ENCODE measurements at regions not wholly inside any gene's neighbourhood (a gene's known extent, or its start where the extent isn't known, plus 50 kb on each side); places are given as distances from the start of the nearest gene placed in this dataset.

DNA sequence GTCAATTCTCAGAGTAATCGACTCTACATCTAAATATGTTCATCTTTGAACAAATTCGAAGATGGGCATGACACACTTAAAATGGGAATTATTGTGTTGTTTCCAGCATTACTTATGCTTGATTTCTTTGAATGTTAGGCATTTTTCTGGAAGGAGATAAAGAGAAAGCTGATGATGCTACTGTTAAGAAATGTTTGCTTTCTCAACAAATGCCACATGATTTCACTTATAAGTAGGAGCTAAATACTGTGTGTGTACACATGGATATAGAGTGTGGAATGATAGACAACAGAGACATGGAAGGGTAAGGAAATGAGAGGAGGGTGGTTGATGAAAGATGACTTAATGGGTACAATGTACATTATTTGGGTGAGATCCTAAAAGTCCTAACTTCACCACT is 400.9 kb downstream of the TBL1XR1 start:
- in situ Hi-C loops (cut with HindIII; ENCODE audit: low pct_unique_long_range_greater_than_20kb, low sequenced_read_pairs), result no loop called here
- no peak for TF ChIP-seq JUND (IDR thresholded peaks at IDR 0.05; ENCODE audit: low read depth)
- no peak for DNase-seq (ENCODE audit: low read depth in 1 of 2, low spot score in 1 of 2)

DNA sequence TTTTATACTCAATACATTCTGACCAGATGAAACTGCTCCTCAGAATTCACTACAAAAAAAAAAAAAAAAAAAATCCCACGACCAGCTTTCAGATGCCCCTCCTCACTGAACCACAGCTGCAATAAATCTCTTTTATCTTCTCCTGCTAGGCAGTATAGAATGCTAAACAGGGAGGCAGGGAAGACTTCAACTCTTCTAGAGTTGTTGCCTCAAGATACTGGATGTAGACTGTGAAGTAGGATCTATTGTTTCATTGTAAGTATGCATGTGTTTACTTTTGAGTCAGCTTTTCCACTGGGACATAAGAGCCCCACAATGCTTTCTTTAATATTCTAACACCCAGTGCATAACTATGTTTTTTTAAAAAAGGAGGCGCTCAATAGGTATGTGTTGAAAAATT is 401.4 kb downstream of the TBL1XR1 start:
- no peak for TF ChIP-seq JUND (IDR thresholded peaks at IDR 0.05; ENCODE audit: low read depth)
- no peak for DNase-seq (ENCODE audit: low read depth in 1 of 2, low spot score in 1 of 2)
- in situ Hi-C loops (cut with HindIII; ENCODE audit: low pct_unique_long_range_greater_than_20kb, low sequenced_read_pairs), result no loop called here

DNA sequence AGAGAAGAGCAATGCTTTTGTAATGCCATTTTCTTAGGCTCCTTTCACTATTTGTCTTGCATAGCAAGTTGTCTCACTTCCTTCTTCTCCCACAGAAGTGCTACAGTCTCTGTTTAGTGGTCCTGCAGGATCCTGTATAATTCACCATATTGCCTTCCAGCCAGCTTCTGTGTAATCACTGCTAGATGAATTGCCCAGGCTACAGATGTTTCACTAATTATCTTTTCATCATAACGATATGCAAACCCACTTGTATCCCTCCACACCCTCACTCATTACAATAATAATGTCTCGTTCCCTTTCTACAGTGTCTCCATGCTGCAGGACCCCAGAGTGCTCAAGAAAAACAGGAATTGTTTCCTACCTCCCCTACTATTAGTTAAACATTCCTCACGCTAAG is 402.9 kb downstream of the TBL1XR1 start:
- in situ Hi-C loops (cut with HindIII; ENCODE audit: low pct_unique_long_range_greater_than_20kb, low sequenced_read_pairs), result no loop called here
- TF ChIP-seq JUND (IDR thresholded peaks at IDR 0.05; ENCODE audit: low read depth), result no peak
- DNase-seq (ENCODE audit: low read depth in 1 of 2, low spot score in 1 of 2), result no peak

DNA sequence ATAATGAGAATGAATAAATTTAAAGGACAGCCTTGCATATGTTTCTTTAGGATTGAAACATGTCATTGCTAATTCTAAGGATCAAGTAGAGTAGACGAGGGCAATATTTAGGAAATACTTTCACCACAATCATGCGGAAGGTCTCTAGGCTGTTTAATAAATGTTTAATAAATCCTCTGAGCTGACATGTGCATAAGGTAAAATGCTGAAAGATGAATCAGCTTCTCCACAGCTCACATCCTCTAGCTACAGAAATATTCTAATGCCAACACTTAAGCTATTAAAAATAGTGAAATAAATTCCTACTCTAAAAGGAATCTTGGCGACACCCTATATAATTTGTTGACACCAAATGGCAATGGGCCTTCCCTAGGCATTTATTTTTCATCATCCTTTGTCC is 407.3 kb downstream of the TBL1XR1 start:
- TF ChIP-seq JUND (IDR thresholded peaks at IDR 0.05; ENCODE audit: low read depth), result no peak
- no peak for DNase-seq (ENCODE audit: low read depth in 1 of 2, low spot score in 1 of 2)
- in situ Hi-C loops (cut with HindIII; ENCODE audit: low pct_unique_long_range_greater_than_20kb, low sequenced_read_pairs), result no loop called here

DNA sequence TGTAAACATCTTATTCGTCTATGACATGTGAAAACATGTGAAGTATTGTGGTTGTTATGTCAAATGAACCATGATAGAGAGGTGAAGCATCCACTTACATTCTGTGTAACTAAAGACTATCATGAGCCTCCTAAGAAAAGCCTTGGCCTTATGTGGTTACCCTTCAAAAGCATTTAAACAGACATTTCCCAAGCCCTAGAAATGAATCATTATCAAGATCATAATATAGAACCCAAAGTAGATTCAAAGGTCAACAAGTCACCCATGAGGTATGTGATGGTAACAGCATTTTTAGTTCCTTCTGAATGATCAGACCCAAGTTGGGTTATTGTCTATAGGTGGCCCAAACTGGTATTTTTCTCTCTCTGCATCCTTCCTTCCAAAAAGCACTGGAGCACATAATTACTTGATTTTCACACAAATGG is 408.0 kb downstream of the TBL1XR1 start:
- in situ Hi-C loops (cut with HindIII; ENCODE audit: low pct_unique_long_range_greater_than_20kb, low sequenced_read_pairs), result no loop called here
- no peak for DNase-seq (ENCODE audit: low read depth in 1 of 2, low spot score in 1 of 2)
- no peak for TF ChIP-seq JUND (IDR thresholded peaks at IDR 0.05; ENCODE audit: low read depth)

DNA sequence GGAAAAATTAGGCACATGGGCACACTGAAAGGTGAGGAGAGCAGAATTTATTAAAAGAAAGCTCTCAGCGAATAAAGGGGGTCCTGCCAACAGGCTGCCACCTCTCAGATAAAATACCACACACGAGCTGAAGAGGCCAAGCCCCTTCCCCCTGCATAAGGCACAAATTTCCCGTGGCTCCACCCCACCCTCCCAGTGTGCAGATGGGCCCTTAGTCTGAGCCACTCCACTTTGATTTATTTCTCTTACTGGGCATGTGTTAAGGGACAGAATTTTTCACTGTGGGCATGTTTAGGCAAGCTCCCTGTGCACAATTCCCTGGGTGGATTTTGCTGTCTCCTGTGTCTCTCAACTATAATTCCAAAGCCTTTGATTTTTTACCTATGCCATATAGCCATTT is 409.8 kb downstream of the TBL1XR1 start:
- no peak for DNase-seq (ENCODE audit: low read depth in 1 of 2, low spot score in 1 of 2)
- in situ Hi-C loops (cut with HindIII; ENCODE audit: low pct_unique_long_range_greater_than_20kb, low sequenced_read_pairs), result no loop called here
- TF ChIP-seq JUND (IDR thresholded peaks at IDR 0.05; ENCODE audit: low read depth), result no peak

DNA sequence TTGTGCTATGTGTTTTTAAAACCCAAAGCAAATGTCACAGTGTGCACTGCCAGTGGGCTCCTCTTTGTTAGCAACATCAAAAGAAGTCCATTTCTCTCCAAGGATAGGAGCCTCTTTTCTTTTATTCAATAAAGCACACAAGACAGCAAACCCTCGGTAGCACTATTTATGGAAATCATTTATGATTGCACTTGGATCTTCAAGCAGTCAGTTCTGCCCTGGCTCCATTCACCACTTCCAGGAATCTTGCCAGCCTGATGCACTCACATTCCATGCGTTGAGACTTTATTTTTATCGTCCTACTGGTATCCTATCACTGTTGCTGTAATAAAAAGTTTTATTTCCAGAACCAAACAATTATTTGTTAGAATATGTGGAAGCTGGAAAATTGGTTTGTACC is 412.1 kb downstream of the TBL1XR1 start:
- in situ Hi-C loops (cut with HindIII; ENCODE audit: low pct_unique_long_range_greater_than_20kb, low sequenced_read_pairs), result no loop called here
- TF ChIP-seq JUND (IDR thresholded peaks at IDR 0.05; ENCODE audit: low read depth), result no peak

DNA sequence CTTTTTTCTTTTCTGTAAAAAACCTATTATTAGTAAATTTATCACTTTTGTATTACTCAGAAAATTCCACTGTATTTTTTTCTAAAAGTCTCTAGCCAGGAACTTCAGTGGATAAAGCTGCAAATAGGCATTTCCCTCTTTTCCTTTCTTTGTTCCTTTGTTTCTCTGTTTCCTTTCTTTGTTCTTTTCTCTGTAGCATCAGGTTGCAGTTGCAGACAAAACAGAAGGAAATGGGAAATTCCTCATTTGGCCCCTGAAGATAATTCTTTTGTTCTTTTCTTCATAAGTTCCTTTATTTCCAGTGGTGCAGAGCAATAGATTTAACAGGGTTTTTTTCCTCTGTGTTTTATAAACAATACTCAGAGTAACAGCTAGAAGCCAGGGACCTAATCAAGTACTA is 416.5 kb downstream of the TBL1XR1 start:
- TF ChIP-seq JUND (IDR thresholded peaks at IDR 0.05; ENCODE audit: low read depth), result no peak
- in situ Hi-C loops (cut with HindIII; ENCODE audit: low pct_unique_long_range_greater_than_20kb, low sequenced_read_pairs), result no loop called here
- no peak for DNase-seq (ENCODE audit: low read depth in 1 of 2, low spot score in 1 of 2)

More for the DNA sequence above, 412.1 kb downstream of the TBL1XR1 start:
- DNase-seq (ENCODE audit: low read depth in 1 of 2, low spot score in 1 of 2), result no peak

DNA sequence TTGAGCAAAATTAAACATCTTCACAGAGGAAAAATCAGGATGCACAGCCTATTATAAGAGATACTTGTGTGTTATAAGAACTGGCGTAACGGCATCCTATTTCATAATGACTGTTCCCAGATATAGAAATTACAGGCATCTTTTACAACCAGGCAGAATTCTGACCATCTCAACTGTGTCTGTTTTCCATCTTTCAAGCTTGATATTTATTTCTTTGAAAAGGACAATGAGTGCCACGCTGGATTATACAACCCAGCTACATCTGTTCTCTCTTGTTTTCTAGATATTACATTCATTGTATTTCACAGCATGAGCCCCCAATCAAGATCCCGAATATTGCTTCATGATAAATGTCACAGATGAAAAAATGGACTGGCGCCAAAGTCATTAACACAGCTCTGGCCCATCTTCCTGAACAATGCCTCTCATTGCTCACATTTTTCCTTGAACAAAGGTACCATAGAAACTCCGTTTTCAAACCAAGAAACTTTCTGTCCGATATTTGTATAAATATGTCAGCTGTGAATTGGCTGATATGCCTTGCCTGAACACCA is 420.6 kb downstream of the TBL1XR1 start:
- no peak for TF ChIP-seq JUND (IDR thresholded peaks at IDR 0.05; ENCODE audit: low read depth)
- in situ Hi-C loops (cut with HindIII; ENCODE audit: low pct_unique_long_range_greater_than_20kb, low sequenced_read_pairs), result no loop called here
- no peak for DNase-seq (ENCODE audit: low read depth in 1 of 2, low spot score in 1 of 2)

DNA sequence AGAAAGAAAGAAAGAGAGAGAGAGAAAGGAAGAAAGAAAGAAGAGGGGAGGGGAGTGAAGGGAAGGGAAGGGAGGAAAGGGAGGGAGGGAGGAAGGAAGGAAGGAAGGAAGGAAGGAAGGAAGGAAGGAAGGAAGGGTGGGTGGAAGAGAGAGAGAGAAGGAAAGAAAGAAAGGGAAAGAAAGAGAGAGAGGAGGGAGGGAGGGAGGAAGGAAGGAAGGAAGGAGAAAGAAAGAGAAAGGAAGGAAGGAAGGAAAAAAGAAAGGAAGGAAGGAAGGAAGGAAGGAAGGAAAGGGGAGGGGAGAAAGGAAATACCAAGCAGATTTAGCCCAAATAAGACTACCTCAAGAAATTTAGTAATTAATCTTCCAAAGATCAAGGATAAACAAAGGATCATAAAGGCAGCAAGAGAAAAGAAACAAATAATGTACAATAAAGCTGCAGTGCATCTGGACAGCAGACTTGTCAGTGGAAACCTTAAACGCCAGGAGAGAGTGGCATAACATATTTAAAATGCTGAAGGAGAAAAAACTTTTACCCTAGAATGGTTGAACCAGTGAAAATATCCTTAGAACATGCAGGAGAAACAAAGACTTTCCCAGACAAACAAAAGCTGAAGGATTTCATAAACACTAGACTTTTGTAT is 427.6 kb downstream of the TBL1XR1 start:
- DNase-seq (ENCODE audit: low read depth in 1 of 2, low spot score in 1 of 2), result no peak
- no peak for TF ChIP-seq JUND (IDR thresholded peaks at IDR 0.05; ENCODE audit: low read depth)
- in situ Hi-C loops (cut with HindIII; ENCODE audit: low pct_unique_long_range_greater_than_20kb, low sequenced_read_pairs), result no loop called here

DNA sequence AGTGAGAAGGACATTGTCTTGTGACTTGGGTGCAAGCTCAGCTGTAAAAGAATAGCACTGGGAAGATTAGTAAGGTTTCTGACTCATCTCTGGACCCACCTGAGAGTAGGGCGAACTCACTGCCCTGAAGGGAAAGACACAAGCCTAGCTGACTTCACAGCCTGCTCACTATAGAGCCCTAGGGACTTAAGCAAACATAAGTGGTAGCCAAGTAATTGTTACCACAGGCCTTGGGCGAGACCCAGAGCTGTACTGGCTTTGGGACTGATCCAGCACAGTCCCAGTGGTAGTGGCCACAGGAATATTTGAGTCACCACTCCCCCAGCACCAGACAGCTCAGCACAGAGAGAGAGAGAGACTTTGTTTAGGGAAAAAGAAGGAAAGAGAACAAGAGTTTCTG is 429.9 kb downstream of the TBL1XR1 start:
- TF ChIP-seq JUND (IDR thresholded peaks at IDR 0.05; ENCODE audit: low read depth), result no peak
- in situ Hi-C loops (cut with HindIII; ENCODE audit: low pct_unique_long_range_greater_than_20kb, low sequenced_read_pairs), result no loop called here
- DNase-seq (ENCODE audit: low read depth in 1 of 2, low spot score in 1 of 2), result peak; percentile 18 to 88

DNA sequence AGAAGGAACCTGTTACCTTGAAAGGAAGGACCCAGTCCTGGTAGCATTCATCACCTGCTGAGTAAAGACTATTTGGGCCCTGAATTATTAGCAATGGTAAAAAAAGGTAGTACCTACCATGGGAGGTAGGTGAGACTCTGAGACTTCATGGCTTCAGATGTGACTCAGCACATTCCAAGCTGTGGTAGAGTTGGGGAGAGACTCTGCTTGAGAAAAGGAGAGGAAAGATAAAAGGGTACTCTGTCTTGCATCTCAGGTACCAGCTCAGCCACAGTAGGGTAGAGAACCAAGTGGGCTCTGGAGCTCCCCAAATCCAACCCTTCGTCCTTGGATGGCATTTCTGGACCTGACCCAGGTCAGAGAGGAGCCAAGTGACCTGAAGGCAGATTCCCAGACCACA is 430.4 kb downstream of the TBL1XR1 start:
- no peak for TF ChIP-seq JUND (IDR thresholded peaks at IDR 0.05; ENCODE audit: low read depth)
- in situ Hi-C loops (cut with HindIII; ENCODE audit: low pct_unique_long_range_greater_than_20kb, low sequenced_read_pairs), result no loop called here
- DNase-seq (ENCODE audit: low read depth in 1 of 2, low spot score in 1 of 2), result peak in 1 of 2 experiments; percentile 65

DNA sequence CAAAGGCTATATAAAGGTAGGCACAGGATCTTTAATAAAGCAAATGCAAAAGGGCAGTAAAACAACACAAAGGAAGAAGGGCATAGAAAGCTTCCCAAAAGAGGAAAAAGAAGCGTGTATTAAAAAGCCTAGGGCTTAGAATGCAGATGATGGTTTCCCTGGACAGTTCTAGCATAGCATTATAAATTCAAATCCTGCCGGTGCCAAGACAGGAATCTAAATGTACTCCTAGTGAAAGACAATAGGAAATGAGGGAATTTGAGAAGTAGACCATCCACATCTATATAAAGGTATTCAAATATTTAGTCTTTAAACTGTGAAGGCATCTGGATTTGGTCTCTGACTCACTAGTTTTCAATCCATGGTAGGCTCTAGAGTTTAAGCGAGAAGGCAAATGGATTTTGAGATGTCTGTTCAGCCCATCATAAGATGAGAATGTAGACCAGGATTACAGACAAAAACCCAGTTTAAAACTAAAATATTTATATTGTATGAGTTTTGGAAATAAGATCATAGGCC is 431.8 kb downstream of the TBL1XR1 start:
- in situ Hi-C loops (cut with HindIII; ENCODE audit: low pct_unique_long_range_greater_than_20kb, low sequenced_read_pairs), result no loop called here
- no peak for DNase-seq (ENCODE audit: low read depth in 1 of 2, low spot score in 1 of 2)
- no peak for TF ChIP-seq JUND (IDR thresholded peaks at IDR 0.05; ENCODE audit: low read depth)
